Testis (tissue), 2 donors: ENCODE measurements at regions not wholly inside any gene's neighbourhood (a gene's known extent, or its start where the extent isn't known, plus 50 kb on each side); places are given as distances from the start of the nearest gene placed in this dataset.

Experiments used
- POLR2A ChIP-seq: fragments of 450-650 bp; IDR thresholded peaks from one replicate; pipeline ENCODE4 v1.6.1; 2017; ENCODE audit warnings: antibody characterized with exemption, mild to moderate bottlenecking, moderate library complexity
- TF ChIP-seq, protein P1 (sequence below), 3 experiments: fragments of 450-650 bp in 2 of 3; fragments of 200-600 bp in 1 of 3; sonication (generic) in 1 of 3; IDR thresholded peaks; one replicate each; pipeline ENCODE4 v1.5.1; 2016 to 2019; ENCODE audit warnings: antibody characterized with exemption in 3 of 3, mild to moderate bottlenecking in 2 of 3, moderate library complexity in 1 of 3

DNA sequence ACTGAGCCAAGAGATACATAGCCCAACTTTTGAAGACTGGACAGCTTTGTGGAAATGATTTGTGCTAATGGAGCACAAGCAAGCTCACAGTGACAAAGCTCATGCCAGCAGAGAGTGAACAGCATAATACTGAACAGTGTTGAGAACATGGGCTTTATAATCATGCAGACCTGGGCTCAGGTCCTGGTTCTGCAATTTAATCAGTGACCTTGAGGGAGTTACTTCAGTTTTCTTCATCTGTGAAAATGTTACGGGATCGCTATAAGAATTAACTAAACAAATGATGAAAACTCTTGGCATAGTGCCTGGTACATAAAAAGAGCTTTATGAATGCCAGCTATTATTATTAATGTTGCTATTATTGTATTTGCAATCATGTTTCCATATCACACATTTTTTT, 690.5 kb upstream of the LRRN3 start:
- TF ChIP-seq, protein P1, sequence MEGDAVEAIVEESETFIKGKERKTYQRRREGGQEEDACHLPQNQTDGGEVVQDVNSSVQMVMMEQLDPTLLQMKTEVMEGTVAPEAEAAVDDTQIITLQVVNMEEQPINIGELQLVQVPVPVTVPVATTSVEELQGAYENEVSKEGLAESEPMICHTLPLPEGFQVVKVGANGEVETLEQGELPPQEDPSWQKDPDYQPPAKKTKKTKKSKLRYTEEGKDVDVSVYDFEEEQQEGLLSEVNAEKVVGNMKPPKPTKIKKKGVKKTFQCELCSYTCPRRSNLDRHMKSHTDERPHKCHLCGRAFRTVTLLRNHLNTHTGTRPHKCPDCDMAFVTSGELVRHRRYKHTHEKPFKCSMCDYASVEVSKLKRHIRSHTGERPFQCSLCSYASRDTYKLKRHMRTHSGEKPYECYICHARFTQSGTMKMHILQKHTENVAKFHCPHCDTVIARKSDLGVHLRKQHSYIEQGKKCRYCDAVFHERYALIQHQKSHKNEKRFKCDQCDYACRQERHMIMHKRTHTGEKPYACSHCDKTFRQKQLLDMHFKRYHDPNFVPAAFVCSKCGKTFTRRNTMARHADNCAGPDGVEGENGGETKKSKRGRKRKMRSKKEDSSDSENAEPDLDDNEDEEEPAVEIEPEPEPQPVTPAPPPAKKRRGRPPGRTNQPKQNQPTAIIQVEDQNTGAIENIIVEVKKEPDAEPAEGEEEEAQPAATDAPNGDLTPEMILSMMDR (IDR thresholded peaks at IDR 0.05) = no peak
- TF ChIP-seq POLR2A = no peak
